Keratinocyte (primary cell): ENCODE measurements at regions not wholly inside any gene's neighbourhood (a gene's known extent, or its start where the extent isn't known, plus 50 kb on each side); places are given as distances from the start of the nearest gene placed in this dataset.

Experiments used
- EZH2 ChIP-seq: IDR thresholded peaks from one replicate; pipeline ENCODE4 v1.6.1; 2012; ENCODE audit warnings: inconsistent platforms, mild to moderate bottlenecking, low read length, moderate library complexity
- TF ChIP-seq, protein P1 (sequence below), 3 experiments: IDR thresholded peaks in 1 of 3; conservative IDR thresholded peaks in 1 of 3; optimal IDR thresholded peaks in 1 of 3; 2 replicates in 2 of 3; 3 replicates in 1 of 3; pipeline versions ENCODE3 to v1.5.1; 2011; ENCODE audit warnings: low read length in 3 of 3, mild to moderate bottlenecking in 3 of 3, moderate library complexity in 2 of 3, control low read depth in 1 of 3, inconsistent platforms in 1 of 3; ENCODE audit not compliant: insufficient read depth in 2 of 3; ENCODE audit errors: extremely low read depth in 1 of 3

DNA sequence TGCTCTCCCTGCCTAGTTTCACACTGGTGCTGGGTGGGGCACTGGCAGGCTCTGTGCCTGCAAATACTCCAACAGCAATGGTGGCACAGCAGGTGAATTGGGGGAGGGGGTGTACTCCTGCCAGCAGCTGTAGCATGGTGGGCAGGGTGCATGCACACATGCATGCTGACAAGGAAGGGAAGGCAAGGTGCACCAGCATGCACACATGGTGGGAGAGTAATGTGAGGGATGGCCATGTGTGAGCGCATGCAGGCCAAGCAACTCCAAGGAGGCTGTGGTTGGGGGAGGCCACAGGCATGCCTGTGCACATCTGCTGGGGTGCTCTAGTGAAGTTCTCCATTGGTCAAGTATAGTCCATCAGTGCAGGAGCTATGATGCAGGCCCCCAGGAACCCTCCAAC, 54.5 kb upstream of the INPP4B start:
- TF ChIP-seq, protein P1, sequence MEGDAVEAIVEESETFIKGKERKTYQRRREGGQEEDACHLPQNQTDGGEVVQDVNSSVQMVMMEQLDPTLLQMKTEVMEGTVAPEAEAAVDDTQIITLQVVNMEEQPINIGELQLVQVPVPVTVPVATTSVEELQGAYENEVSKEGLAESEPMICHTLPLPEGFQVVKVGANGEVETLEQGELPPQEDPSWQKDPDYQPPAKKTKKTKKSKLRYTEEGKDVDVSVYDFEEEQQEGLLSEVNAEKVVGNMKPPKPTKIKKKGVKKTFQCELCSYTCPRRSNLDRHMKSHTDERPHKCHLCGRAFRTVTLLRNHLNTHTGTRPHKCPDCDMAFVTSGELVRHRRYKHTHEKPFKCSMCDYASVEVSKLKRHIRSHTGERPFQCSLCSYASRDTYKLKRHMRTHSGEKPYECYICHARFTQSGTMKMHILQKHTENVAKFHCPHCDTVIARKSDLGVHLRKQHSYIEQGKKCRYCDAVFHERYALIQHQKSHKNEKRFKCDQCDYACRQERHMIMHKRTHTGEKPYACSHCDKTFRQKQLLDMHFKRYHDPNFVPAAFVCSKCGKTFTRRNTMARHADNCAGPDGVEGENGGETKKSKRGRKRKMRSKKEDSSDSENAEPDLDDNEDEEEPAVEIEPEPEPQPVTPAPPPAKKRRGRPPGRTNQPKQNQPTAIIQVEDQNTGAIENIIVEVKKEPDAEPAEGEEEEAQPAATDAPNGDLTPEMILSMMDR (optimal IDR thresholded peaks at IDR 0.05 in 1 of 3, IDR thresholded peaks at IDR 0.05 in 1 of 3, conservative IDR thresholded peaks at IDR 0.05 in 1 of 3; ENCODE audit: extremely low read depth in 1 of 3, insufficient read depth in 2 of 3, low read length in 3 of 3), result no peak
- no peak for TF ChIP-seq EZH2
